GM18868 (cell line): ENCODE measurements at regions not wholly inside any gene's neighbourhood (a gene's known extent, or its start where the extent isn't known, plus 50 kb on each side); places are given as distances from the start of the nearest gene placed in this dataset.
"Not testable (repeated sequence)": the region's sequence is repeated elsewhere in the genome, so short reads cannot be mapped to it uniquely, and the experiment has no call there.

ENCODE experiments used
- ATAC-seq: cut with Tn5 transposase; IDR thresholded peaks from one replicate; pipeline ENCODE4 v1.9.1; 2021; ENCODE audit warnings: mild to moderate bottlenecking, moderate library complexity; ENCODE audit not compliant: unreplicated experiment

DNA sequence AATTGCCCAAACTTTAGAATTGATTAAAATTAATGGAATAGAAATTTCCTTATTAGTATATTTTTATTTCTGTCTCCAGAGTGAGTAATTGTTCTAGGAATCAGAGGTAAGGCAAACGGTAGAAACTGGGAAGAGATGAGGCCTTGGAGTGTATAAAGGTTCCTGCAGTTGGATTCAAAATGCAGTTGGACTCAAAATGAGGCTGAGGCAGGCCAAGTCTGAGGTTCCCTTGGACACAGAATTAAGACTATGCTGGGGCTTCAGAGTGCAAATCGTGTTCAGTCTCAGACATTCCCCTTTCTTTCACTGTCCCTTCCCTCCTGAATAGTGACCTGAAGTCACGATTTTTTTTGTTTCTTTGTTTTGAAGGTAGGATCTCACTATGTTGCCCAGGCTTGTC is 746.9 kb upstream of the NRXN1 start:
- no peak for ATAC-seq

GRCh38 chr2:51774606-51775005 is 742.7 kb upstream of the NRXN1 start:
- not testable (repeated sequence) for ATAC-seq

- no peak for ATAC-seq
Measured at GRCh38 chr2:51760441-51760840, 728.5 kb upstream of the NRXN1 start.

DNA sequence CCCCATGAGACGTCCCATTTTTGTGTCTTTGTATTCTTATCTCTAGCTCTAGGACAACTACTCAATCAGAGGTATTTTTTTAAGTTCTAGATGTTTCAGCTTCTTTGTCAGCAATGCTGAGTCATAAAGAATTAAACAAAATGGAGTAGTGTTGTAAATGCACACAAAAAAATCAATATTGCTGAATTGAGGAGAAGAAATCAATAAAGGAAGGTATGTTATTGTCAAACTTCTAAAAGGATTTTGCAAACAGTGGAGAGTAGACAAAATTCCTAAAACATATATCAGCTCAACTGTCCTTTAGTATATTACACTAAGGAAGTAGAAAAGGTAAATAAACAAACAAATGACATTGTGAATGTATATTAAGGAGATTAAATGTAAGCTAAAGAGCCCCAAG is 726.1 kb upstream of the NRXN1 start:
- ATAC-seq: no peak

GRCh38 chr2:51734115-51734514 is 702.2 kb upstream of the NRXN1 start:
- no peak for ATAC-seq

- ATAC-seq: no peak
Measured at GRCh38 chr2:51723691-51724090, 691.8 kb upstream of the NRXN1 start.

DNA sequence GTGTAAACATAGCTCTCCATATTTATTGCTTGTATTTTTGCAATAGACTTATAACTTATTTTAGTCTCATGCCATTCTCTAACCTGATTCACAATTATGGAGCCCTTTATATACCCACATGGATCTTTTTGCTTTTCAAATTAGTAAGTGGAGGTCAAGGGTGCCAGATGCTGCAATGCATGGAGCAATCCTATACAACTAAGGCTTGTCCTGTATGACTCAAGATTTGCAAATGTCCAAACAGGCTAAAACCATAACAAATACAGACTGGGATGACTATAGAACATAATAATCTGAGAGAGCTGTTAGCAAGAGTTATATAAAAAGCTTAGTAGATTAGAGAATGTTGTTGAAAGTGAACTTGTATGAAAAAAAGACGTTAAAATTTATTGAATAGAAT is 690.4 kb upstream of the NRXN1 start:
- no peak for ATAC-seq

- no peak for ATAC-seq
Measured at GRCh38 chr2:51720826-51721225, 688.9 kb upstream of the NRXN1 start.

DNA sequence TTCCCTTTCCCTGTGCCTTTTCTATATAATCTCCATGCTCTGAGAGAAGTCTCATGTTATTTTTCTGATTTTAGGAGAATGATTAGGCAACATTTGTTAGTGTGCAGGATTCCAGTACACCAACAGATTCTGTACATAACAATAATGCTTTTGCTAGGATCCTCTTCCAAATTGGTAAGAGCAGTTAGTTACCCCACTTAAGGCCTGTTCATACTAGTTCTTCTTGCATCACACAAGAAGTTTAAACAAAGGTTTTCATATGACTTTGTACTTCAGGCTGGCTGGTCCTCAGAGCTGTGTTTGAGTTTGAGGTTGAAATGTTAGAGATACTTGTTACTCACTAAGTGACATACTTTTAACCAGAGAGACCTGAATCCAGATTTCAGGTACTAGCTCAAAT is 686.9 kb upstream of the NRXN1 start:
- no peak for ATAC-seq

- ATAC-seq: no peak
Measured at GRCh38 chr2:51717312-51717711, 685.4 kb upstream of the NRXN1 start.

DNA sequence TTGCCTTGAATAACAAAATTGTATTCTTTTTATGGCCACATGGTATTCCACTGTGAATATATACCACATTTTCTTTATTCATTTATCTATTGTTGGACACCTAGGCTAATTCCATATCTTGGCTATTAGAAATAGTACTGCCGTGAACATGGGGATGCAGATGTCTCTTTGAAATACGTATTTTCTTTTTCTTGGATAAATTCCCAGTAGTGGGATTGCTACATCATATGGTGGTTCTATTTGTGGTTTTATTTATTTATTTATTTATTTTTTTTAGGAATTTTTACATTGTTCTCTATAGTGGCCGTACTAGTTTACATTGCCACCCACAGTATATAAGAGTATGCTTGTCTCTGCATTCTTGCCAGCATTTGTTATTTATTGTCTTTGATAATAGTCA is 679.8 kb upstream of the NRXN1 start:
- no peak for ATAC-seq

DNA sequence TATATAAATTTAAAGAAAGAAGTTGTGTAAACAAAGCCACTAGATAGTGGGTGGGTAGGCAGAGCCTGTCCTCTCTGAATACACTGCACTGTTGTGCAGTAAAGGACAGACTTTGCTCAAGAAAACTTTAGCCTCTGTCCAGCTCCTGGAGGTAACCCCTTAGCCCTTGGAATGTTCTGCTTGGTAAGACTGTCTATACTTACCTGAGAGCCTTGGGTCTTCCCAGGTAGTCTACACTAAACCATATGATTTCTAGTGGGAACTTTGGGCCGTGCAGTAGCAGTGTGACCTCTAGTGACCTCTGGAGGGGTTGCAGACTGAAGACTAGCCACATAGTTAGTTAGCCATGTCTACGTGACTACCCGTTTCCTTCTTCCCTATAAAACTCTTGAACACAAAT is 678.3 kb upstream of the NRXN1 start:
- ATAC-seq: no peak

- no peak for ATAC-seq
Measured at GRCh38 chr2:51707625-51708024, 675.7 kb upstream of the NRXN1 start.

- no peak for ATAC-seq
Measured at GRCh38 chr2:51706220-51706619, 674.3 kb upstream of the NRXN1 start.

DNA sequence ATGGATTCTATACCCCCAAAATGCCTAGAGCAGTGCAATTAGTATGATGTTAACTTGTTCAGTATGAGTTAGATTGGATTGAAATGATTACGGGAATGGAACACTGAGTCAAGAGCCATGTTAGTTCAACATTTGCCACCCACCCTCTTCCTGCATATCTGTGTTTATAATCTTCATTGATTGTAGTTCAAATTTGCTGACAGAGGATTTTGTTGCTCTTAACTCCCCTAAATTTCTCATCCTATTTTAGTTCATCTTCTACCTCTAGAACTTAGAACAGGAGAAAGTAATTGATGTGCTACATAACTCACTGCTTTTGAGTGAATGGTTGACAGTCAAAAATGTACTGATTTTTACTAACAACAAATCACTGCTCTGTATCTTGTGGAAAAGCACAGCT is 673.5 kb upstream of the NRXN1 start:
- ATAC-seq: no peak

GRCh38 chr2:51698021-51698420 is 666.1 kb upstream of the NRXN1 start:
- ATAC-seq: no peak

GRCh38 chr2:51697095-51697494 is 665.2 kb upstream of the NRXN1 start:
- ATAC-seq: no peak

DNA sequence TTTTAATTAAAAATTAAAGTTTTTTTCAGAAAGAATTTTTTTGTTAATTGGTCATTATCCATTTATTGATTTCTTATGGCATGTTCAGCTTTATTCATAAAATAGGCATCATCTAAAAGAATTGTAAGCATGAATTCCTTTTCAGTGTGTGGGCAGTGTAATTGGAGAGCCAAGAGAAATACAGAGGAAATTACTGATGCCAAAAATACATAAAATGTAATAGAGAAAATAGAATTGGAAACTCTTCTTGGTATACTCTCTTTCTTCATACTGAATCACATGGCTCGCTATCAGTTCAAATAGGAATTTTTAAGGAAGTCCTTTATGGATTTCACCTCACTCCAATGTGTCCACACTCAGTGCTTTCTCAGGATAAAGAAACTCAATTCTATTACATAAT is 663.6 kb upstream of the NRXN1 start:
- ATAC-seq: no peak

DNA sequence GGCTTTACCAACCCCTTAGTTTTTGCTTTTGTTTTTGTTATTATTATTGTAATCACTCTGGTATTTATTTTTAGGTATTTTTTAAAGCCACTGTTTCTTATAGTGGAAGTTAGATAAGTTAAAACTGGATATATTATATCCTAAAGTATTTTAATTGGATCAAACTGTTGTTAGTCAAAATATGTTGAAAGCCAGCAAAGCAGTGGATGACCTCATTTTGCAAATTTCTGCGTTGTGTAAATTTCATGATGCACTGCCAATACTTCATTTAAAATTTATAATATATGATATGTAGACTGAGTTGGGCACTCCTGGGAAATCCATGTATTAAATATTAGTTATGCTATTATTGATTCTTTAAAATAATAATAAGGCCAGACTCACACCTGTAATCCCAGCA is 661.7 kb upstream of the NRXN1 start:
- no peak for ATAC-seq

DNA sequence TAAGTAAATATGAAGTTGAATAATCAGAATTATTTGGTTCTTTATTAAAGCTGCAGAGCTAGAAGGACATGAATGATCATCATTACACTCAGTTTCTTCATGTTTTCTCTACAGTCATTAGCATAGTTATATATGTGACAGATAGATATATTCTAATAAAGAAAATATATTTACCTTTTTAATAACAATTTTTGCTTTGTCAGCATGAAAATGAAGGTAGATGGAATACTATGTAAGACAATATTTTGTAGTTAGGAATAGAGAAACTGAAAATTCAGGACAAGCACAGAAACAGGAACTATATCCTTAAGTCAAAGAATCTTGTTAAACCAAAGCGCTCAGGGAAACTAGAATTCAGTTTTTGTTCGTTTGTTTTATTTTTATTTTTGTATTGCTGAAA is 649.9 kb upstream of the NRXN1 start:
- ATAC-seq: no peak

GRCh38 chr2:51673628-51674027 is 641.7 kb upstream of the NRXN1 start:
- no peak for ATAC-seq

GRCh38 chr2:51667679-51668078 is 635.7 kb upstream of the NRXN1 start:
- ATAC-seq: no peak

DNA sequence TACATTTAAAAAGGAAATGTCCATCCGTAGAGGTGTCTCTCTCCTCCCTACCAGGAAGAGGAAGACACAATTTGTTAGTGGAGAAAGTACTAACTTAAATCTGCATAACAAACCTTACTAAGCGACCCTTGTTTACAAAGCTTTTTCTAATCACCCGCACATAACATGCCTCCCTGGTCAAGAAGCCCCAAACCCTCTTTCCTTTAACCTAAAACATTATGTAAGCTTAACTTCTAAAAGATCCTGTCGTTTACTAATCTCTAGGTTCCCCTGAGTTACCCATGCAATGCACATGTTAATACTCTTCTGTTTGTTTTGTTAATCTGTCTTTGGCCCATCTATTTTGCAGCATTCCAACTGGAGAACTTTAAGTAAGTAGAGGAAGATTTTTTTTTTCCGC is 630.3 kb upstream of the NRXN1 start:
- ATAC-seq: no peak

DNA sequence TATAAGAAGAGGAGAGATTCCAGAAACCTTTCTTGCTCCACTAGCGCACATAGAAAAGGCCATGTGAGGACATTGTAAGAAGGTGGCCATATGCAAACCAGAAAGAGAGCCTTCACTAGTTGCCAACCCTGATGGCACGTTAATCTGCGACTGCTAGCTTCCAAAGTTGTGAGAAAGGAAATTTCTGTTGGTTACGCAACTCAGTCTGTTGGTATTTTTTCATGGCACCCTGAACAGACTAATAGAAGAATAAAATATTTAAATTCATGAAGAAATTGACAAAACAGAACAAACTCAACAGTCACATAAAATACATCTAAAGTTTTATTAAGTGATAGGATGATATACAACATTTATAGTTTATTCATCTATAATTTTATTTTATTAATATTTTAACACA is 625.9 kb upstream of the NRXN1 start:
- no peak for ATAC-seq
